ENCODE measurements at regions not wholly inside any gene's neighbourhood (a gene's known extent, or its start where the extent isn't known, plus 50 kb on each side); places are given as distances from the start of the nearest gene placed in this dataset.
A peak's percentile ranks its signal among the peaks of the same experiment; 100 is the strongest.

DNA sequence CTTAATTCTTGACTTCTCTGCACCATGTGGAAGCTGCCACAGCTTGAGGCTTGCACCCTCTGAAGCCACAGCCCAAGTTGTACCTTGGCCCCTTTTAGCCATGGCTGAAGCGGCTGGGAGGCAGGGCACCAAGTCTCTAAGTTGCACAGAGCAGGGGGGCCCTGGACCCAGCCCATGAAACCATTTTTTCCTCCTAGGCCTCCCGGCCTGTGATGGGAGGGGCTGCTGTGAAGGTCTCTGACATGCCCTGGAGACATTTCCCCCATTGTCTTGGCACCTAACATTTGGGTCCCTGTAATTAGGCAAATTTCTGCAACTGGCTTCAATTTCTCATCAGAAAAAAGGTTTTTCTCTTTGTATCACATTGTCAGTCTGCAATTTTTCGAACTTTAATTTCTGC is 92.8 kb upstream of the GALNT15 start:
- no peak for DNase-seq

- no peak for DNase-seq
These were observed 89.6 kb upstream of the GALNT15 start for GRCh38 chr3:16084887-16085286.

DNA sequence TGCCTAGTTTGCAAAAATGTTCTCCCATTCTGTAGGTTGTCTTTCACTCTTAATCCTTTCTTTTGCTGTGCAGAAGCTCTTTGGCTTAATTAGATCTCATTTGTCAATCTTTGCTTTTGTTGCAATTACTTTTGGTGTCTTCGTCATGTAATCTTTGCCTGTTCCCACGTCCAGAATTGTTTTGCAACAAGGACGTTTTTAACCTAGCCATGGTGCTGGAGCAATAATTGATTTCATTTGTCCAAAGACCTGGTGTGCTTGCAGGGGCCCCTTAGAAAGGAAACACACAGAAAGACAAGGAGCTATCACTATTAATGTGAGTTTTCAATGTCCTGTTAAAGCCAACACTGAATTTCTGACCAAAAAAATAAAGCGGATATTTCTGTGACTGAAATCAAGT is 89.1 kb upstream of the GALNT15 start:
- DNase-seq = no peak

GRCh38 chr3:16085884-16086608 is 88.4 kb upstream of the GALNT15 start:
- no peak for DNase-seq

- DNase-seq = no peak
These were observed 87.8 kb upstream of the GALNT15 start for GRCh38 chr3:16086690-16087089.

- no peak for DNase-seq
These were observed 86.0 kb upstream of the GALNT15 start for GRCh38 chr3:16088496-16088895.

GRCh38 chr3:16089521-16089920 is 85.0 kb upstream of the GALNT15 start:
- DNase-seq = no peak

DNA sequence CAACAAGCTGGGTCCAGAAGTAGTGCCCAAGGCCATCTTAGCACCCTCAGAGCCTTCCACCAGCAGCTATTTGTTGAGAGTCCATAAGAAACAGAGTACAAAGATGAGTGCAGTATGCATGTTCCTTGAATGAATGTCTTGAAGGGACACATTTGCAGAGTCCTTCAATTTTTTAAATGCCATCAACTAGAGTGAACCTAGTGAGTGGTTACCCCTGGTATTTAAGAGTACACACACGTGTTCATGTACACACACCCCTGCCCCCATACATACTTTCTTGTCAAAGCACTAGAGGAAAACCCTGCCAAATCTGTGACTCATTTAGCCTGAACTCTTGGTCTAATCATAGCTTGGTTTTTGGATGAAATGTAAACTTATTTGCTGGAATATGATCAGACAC is 84.5 kb upstream of the GALNT15 start:
- DNase-seq = no peak

GRCh38 chr3:16090706-16091105 is 83.8 kb upstream of the GALNT15 start:
- no peak for DNase-seq

DNA sequence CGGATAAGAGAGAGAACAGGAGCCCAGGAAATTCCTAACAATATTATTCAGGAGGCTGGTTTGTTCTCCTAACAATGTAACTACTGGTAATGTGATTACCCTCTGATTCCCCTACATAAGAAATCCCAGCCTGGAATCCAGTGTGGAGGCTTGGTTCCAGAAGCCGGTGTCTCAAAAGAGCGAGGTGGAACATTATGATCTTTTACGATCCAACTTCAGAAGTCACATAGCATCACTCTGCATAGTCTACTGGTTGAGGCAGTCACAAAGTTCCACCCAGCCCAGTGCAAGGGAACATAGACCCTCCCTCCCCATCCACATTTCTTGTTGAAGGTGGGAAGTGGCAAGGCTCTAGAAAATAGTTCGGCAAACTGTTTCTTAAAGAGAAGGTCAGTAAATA is 81.6 kb upstream of the GALNT15 start:
- no peak for DNase-seq

GRCh38 chr3:16101295-16102186 is 72.9 kb upstream of the GALNT15 start:
- no peak for DNase-seq

- DNase-seq = no peak
These were observed 72.3 kb upstream of the GALNT15 start for GRCh38 chr3:16102187-16102561.

GRCh38 chr3:16102905-16103364 is 71.5 kb upstream of the GALNT15 start:
- DNase-seq = no peak

DNA sequence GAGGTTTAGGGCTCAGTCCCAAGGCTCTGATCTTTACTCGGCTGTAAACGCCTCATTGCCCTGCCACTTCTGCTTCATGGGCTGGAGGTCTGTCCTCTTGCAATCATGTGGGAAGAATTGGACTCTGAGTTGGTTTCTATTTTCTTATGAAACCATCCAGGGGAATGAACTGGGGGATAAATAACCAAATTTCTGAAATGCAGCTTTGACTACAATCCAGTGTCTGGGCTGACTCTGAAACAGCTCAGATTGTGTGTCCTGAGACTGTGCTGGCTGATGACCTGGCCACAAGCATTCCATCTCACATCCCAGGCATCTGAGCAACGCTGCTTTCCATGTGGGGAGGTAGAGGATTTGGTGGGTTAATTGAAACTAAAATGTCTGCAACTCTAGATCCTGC is 71.0 kb upstream of the GALNT15 start:
- no peak for DNase-seq

DNA sequence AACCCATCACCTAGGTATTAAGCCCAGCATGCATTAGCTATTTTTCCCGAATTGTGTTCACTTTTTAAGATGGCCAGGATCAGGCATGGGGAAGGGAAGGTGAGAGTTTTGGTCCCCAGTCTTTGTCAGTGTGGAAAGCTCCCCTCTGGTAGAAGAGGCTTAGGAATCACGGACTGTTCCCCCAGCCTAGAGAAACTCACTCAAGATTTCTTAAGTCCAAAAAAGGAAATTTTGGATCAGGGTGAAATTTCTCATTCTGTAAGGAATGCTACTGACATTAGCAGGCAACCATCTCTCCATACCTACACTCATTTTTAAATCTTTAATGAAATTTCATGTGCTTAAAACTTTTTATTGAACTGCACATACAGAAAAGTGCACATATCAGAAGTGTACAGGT is 70.3 kb upstream of the GALNT15 start:
- no peak for DNase-seq

GRCh38 chr3:16106050-16106449 is 68.4 kb upstream of the GALNT15 start:
- peak; percentile 10 for DNase-seq

- no peak for DNase-seq
These were observed 66.1 kb upstream of the GALNT15 start for GRCh38 chr3:16108424-16108823.

GRCh38 chr3:16109929-16110328 is 64.6 kb upstream of the GALNT15 start:
- no peak for DNase-seq

- DNase-seq = no peak
These were observed 61.5 kb upstream of the GALNT15 start for GRCh38 chr3:16112910-16113504.

DNA sequence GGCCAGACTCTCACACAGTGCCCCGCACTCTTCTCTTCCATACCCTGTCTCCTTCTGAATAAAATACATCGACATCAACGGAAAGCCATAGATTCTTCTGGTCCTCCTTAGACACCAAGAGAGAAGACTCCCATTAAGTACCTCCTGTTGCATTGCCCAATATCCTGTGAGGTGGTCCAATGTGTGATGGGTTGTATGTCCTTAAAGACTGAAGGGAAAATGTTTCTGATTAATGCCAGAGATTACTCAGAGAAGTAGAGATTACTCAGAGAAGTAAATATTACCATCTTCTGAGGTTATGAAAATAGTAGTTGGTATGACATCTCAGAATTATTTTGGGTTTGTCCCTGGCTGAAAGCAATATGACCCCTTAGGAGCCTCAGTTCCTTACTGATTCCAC is 60.8 kb upstream of the GALNT15 start:
- no peak for DNase-seq

DNA sequence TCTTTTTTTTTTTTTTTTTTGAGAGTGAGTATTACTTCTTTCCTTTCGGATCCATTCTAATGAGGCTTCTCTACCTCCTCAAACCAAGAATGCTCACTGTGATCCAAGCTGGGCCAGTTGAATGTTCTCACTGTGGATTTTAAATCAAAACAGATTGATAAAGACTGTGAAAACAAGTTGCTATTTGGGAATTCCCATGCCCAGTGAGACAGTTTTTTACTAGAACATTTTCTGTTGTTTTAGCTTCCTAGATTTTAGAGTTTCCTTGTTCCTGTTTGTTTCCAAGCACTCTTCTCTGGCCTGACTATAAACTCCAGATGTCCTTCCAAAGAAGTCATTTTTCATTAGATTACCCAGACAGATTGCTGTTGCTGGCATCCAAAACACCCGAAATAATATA is 60.1 kb upstream of the GALNT15 start:
- no peak for DNase-seq

- DNase-seq = no peak
These were observed 59.5 kb upstream of the GALNT15 start for GRCh38 chr3:16114930-16115329.

- DNase-seq = no peak
These were observed 56.1 kb upstream of the GALNT15 start for GRCh38 chr3:16118396-16118795.

DNA sequence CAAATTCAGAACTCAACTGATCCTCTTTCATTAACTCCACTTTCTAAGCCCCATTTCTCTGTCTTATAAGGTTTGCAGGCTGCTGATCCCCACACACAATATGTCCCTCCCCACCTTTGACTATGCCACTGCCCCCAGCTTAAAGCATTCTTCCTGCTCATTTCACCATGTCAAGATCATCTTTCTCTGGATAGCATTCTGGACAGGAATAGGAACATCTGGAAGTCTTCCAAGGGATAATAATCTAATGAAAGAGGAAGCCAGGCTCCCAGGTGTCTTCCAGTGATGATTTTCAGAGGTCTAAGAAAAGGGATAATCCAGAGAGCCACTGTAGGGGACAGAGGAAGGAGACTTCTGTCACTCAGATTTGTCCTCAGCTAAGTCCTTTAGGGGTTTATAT is 54.6 kb upstream of the GALNT15 start:
- DNase-seq = no peak

All from NCI-H1694 (cell line).